ENCODE measurements at regions not wholly inside any gene's neighbourhood (a gene's known extent, or its start where the extent isn't known, plus 50 kb on each side); places are given as distances from the start of the nearest gene placed in this dataset.

DNA sequence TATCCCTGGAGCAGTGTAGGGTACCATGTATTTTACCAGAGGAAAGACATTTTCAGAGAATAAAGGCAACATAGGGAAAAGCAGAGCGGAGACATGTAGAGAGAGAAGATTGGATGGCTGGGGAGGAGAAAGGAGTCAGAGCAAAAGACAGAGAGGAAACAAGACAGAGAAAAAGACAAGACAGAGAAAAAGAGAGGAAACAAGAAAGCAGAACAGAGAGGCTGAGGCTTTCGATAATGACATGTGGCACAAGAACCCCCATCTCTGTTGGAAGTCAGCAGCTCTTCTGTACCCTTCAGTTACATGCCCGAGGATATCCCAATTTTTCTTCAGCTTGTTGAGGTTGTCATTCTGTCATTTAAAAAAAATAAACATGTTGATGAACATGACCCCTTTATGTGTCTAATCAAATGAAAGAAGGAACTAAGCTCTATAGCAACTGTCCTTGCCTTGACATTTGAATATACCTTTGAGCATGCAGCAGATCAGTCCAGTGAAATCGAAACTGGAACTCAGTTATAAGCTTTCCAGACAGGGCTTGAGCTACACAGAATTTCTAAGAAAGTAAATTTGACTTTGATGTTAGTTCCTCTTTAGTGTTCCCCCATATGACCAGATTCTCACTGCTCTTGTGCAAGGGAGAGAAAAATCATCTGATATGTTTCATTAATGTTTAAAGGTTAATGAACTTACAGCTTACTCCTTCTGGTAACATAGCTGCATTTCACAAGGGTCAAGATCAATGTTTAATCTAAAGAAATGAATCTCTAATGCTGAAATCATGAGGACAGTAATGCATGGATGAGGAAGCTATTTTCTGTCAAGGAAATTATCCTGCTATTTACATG is 75.1 kb upstream of the SP4 start:
- no peak overlapping the region for H2AFZ ChIP-seq (replicated peaks; ENCODE audit: low read length, poor library complexity)
- no peak overlapping the region for H2AK5ac ChIP-seq (ENCODE audit: low read depth, low read length)
- no peak overlapping the region for H4K5ac ChIP-seq (ENCODE audit: low read depth, low read length)
- no peaks in the 10 kb centered on the region for H3K27me3 ChIP-seq (ENCODE audit: control insufficient read depth, insufficient read depth, low read length)
- H4K91ac ChIP-seq (ENCODE audit: insufficient read depth, low read depth, low read length) = no peak overlapping the region
- in situ Hi-C loops (cut with MboI; ENCODE audit: low sequenced_read_pairs) = no loop called here
- H3K23ac ChIP-seq (ENCODE audit: low read depth, low read length) = no peak overlapping the region
- H3K4me3 ChIP-seq (ENCODE audit: insufficient read depth, low read depth, low read length) = no peak overlapping the region
- H3K4me2 ChIP-seq (ENCODE audit: low read depth, low read length) = no peak overlapping the region
- POLR2A ChIA-PET (ENCODE audit: unreplicated experiment) = no interaction called here
- WGBS, 2 experiments (ENCODE audit: extremely low coverage in 2 of 2, insufficient read length in 1 of 2) = 60% methylated on average over 1 of the region's 4 CpGs; no CpG with 5 or more reads in 1 of the 2 experiments
- H4K20me1 ChIP-seq (ENCODE audit: insufficient read depth, low read length) = no peaks in the 10 kb centered on the region
- H3K36me3 ChIP-seq (ENCODE audit: control insufficient read depth, insufficient read depth, low read length) = no peaks in the 10 kb centered on the region
- dilution Hi-C loops (cut with HindIII; ENCODE audit: low sequenced_read_pairs, unreplicated experiment) = no loop called here
- intact Hi-C loops (cut with micrococcal nuclease) = no loop called here
- H3K4ac ChIP-seq (ENCODE audit: low read depth, low read length) = no peak overlapping the region
- no peak overlapping the region for H2BK15ac ChIP-seq (ENCODE audit: low read depth, low read length)
- no peaks in the 10 kb centered on the region for H3K9me1 ChIP-seq (ENCODE audit: insufficient read depth, low read length)
- H3K4me1 ChIP-seq (ENCODE audit: control insufficient read depth, insufficient read depth, low read length) = no peaks in the 10 kb centered on the region
- CTCF ChIA-PET = no interaction called here
- H2BK20ac ChIP-seq (ENCODE audit: low read depth, low read length) = no peak overlapping the region
- H2BK5ac ChIP-seq (ENCODE audit: low read depth, low read length, poor library complexity, severe bottlenecking) = no peak overlapping the region
- H2BK120ac ChIP-seq (ENCODE audit: low read depth, low read length) = no peak overlapping the region
- no peaks in the 10 kb centered on the region for H3K79me1 ChIP-seq (ENCODE audit: low read depth in 1 of 2, low read length in 2 of 2)
- DNase-seq (no peak), ATAC-seq (ENCODE audit: low read depth) (no peak)
- no peak overlapping the region for H3K56ac ChIP-seq (ENCODE audit: extremely low read depth, insufficient read depth, low read length)
- no peak overlapping the region for H3K9ac ChIP-seq (ENCODE audit: low read depth, low read length)
- H3K18ac ChIP-seq (ENCODE audit: low read depth, low read length) = no peak overlapping the region
- no peak overlapping the region for H3K27ac ChIP-seq (ENCODE audit: insufficient read depth, low read length)
- no peak overlapping the region for H4K8ac ChIP-seq (ENCODE audit: low read depth in 2 of 2, low read length in 2 of 2)
- H3K14ac ChIP-seq (replicated peaks; ENCODE audit: low read depth, low read length) = no peak overlapping the region
- H3K9me3 ChIP-seq (ENCODE audit: control insufficient read depth, insufficient read depth, low read length) = peaks cover 2% of the 10 kb centered on the region; the same call in 1 of the 2 replicates
- TF ChIP-seq SMC3 (IDR thresholded peaks at IDR 0.05; ENCODE audit: low read depth, low read length) (no peak), BHLHE40 (IDR thresholded peaks at IDR 0.05; ENCODE audit: low read depth, low read length) (no peak), CEBPB (IDR thresholded peaks at IDR 0.05; ENCODE audit: low read depth, low read length) (no peak), RFX5 (IDR thresholded peaks at IDR 0.05; ENCODE audit: low read depth, low read length) (no peak), RCOR1 (IDR thresholded peaks at IDR 0.05; ENCODE audit: insufficient replicate concordance, low read length) (no peak), FOS (IDR thresholded peaks at IDR 0.05; ENCODE audit: low read depth, low read length) (no peak), MAZ (IDR thresholded peaks at IDR 0.05; ENCODE audit: borderline replicate concordance, low read depth, low read length) (no peak), RAD21 (IDR thresholded peaks at IDR 0.05; ENCODE audit: low read length) (no peak)
- TF ChIP-seq, protein P1, sequence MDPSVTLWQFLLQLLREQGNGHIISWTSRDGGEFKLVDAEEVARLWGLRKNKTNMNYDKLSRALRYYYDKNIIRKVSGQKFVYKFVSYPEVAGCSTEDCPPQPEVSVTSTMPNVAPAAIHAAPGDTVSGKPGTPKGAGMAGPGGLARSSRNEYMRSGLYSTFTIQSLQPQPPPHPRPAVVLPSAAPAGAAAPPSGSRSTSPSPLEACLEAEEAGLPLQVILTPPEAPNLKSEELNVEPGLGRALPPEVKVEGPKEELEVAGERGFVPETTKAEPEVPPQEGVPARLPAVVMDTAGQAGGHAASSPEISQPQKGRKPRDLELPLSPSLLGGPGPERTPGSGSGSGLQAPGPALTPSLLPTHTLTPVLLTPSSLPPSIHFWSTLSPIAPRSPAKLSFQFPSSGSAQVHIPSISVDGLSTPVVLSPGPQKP (IDR thresholded peaks at IDR 0.05; ENCODE audit: borderline replicate concordance, low read depth, low read length) = no peak
- TF ChIP-seq, protein P2, sequence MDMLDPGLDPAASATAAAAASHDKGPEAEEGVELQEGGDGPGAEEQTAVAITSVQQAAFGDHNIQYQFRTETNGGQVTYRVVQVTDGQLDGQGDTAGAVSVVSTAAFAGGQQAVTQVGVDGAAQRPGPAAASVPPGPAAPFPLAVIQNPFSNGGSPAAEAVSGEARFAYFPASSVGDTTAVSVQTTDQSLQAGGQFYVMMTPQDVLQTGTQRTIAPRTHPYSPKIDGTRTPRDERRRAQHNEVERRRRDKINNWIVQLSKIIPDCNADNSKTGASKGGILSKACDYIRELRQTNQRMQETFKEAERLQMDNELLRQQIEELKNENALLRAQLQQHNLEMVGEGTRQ (IDR thresholded peaks at IDR 0.05; ENCODE audit: low read depth, low read length) = no peak
- BruUV-seq (replicated peaks) = no TSS peak
- no peak overlapping the region for H2AK9ac ChIP-seq (replicated peaks; ENCODE audit: low read depth, low read length, poor library complexity)
